Stimulated activated CD8-positive, alpha-beta memory T cell treated with anti-CD3 and anti-CD28 coated beads, Interleukin-7, amount 100 ng/mL, for 48 hours (primary cell): ENCODE measurements at regions not wholly inside any gene's neighbourhood (a gene's known extent, or its start where the extent isn't known, plus 50 kb on each side); places are given as distances from the start of the nearest gene placed in this dataset.
"Not testable (repeated sequence)": the region's sequence is repeated elsewhere in the genome, so short reads cannot be mapped to it uniquely, and the experiment has no call there.

Experiments
- DNase-seq, 2 donors: peaks; one replicate each; pipeline ENCODE4 v3.0.0-alpha.2; 2020; ENCODE audit warnings: low read depth in 1 of 2; ENCODE audit errors: extremely low read depth in 1 of 2

DNA sequence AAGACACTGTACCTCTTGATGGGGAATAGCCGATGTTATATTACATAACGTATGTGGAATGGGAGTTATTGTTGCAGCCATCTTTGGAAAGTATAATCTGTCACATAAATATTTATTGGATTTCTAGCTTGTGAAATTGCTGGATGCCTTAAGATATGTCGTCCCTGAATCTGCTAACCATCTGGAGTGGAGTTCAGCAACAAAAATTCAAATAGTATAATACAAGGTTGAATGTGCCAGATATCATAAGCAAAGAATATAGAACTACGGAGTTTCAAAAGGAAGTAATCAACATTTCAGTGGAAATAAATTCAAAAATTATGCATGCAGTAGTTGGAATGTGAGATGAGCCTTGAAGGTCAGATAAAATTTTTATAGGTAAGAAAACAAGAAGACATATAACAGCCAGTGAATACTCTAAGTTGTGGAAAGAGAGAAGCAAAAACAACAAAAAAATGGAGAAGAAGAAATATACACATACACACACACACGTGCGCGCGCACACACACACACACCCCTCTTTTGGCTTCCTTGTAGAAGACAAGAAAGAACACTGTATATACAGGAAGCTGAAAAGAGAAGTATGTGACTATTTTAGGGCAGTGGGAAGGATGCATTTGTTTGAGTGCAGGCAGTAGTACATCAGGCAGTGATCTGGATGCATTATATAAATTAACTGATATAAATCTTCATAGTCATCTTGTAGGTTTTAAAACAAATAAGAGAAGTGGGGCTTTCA lies 516.7 kb downstream of the KCNT2 start:
- no peak for DNase-seq

- no peak for DNase-seq
These were observed 518.0 kb downstream of the KCNT2 start for GRCh38 chr1:196090226-196090625.

GRCh38 chr1:196088541-196088940 lies 519.7 kb downstream of the KCNT2 start:
- no peak for DNase-seq

- DNase-seq = no peak
These were observed 529.5 kb downstream of the KCNT2 start for GRCh38 chr1:196078691-196079090.

DNA sequence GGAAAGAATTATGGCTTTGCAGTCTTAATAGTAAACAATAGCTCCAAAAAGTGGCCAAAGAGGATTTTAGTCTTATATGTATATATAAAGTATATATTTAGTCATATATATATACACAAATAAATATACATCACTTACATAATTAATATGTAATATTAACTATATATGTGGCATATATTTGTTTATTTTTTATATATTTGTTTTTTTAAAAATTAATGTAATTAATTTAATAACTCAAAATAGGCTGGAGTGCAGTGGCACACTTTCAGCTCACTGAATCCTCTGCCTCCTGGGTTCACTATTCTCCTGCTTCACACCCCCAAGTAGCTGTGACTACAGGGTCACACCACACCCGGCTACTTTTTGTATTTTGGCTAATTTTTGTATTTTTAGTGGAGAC lies 532.6 kb downstream of the KCNT2 start:
- DNase-seq = no peak

GRCh38 chr1:196074182-196074581 lies 534.1 kb downstream of the KCNT2 start:
- no peak for DNase-seq

GRCh38 chr1:196071447-196071846 lies 536.8 kb downstream of the KCNT2 start:
- no peak for DNase-seq

DNA sequence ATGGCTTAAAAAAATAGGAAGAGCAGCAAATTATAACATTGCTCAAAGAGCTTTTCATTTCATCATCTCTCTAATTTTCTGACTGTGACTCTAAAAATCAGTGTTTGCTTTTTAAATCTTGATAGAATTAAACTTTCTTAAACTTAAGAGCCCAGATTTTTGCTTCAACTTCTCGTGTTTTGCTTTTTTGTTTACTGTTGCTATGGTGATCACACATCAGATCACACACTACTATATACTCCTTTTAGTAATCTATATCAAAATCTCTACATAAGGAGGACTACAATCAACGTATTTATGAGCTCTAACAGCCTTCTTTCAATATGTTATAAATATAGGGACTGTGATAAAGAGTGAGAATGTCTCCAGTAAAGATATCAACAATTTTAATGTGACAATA lies 537.3 kb downstream of the KCNT2 start:
- no peak for DNase-seq

DNA sequence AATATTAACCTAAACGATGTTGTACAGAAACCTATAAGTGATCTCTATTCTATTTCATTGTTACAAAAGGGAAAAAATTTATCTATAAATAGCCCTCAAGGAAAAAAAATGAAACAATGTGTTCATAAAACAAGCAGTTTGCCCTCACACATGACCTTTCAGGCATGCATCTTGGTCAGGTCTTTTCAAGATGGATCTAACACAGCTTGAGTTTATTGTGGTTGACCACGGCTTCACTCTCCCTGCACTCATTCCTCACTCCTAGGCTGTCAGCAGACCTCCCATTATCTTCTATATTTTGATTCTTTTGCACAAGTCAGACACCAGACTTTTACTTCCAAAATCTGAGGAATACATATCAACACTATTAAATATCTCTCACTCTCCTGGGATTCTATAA lies 544.3 kb downstream of the KCNT2 start:
- DNase-seq = no peak

DNA sequence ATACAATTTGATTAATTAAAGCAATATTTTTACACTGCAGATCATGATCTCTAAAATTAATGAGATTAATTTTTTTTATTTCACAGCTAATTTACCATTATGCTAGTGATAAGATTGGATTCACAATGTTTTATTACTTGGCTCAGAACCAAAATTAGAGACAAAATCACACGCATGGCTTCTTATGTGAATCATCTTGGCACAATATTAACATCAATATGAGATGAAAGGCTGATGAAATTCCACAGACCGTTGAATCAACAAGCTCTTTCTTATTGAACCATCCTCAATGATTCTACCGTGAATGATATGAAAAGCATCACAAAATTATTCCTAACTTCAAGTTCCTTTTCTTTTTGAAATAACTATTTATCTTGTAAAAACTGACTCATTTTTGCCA lies 544.9 kb downstream of the KCNT2 start:
- no peak for DNase-seq

- DNase-seq = no peak
These were observed 547.7 kb downstream of the KCNT2 start for GRCh38 chr1:196060539-196060938.

DNA sequence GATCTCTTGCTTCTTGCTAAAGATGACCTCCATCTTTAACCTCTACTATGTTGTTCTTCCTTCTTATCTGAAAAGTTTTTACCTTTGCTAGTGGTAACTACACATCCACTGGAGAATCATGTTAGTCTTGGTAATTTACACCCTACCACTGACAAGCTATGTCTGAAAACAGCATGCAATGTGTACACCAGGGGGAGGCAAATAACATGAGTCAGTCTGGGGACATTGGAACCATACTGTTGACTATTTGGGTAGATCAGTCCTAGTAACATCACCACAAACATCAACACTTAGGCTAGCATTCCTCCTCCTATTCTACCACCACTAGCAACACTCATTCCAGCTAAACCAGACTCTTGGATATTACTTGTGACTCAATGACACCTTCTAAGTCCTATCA lies 549.0 kb downstream of the KCNT2 start:
- DNase-seq = no peak

- DNase-seq = no peak
These were observed 551.3 kb downstream of the KCNT2 start for GRCh38 chr1:196056966-196057365.

- DNase-seq = no peak
These were observed 558.8 kb downstream of the KCNT2 start for GRCh38 chr1:196049407-196049806.

- DNase-seq = no peak
These were observed 565.0 kb downstream of the KCNT2 start for GRCh38 chr1:196043268-196043667.

DNA sequence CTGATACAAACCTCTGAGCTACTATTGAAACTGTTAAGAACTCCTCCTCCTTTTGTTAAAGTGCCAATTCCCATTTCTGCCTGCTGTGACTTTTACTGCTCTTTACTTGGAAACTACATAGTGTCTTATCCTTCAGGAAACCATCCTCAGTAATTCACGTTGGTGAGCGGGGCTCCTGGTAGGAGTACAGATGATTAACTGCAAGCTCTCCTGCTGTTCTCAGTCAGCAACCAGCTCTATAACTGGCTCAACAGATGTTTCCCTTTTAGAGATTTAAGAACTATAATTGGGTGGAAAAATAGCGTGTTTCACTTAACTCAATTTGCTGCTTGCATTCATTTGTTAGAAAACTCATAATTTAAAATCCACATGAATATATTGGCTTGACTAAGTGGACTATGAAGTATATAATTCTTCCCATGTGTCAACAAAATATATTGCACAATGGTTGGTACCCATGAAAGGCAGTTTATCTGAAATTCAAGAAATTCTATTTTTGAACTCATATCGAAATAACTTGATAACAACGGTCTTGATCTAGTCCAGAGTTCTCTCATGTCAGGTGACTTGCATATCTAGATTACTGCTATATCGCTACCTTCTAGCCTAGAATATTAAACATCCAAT lies 574.0 kb downstream of the KCNT2 start:
- DNase-seq = no peak

DNA sequence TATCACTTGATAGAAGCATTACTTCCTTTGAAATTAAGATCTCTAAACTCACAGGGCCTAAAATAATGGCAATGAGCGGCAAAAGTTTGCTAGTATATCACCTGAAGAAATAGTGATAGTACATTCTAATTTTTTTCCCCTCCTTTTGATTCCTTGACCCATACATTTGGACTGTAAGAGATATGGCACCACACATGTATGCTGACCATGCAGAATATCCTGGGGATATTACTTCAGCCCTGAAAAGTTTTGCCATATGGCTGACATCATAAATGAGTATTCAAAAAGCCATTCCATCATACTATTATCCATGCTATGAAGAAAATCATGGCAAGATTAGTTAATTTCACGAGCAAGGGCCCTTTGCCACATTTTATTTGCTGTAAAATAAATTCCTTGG lies 576.9 kb downstream of the KCNT2 start:
- DNase-seq = not testable (repeated sequence)

DNA sequence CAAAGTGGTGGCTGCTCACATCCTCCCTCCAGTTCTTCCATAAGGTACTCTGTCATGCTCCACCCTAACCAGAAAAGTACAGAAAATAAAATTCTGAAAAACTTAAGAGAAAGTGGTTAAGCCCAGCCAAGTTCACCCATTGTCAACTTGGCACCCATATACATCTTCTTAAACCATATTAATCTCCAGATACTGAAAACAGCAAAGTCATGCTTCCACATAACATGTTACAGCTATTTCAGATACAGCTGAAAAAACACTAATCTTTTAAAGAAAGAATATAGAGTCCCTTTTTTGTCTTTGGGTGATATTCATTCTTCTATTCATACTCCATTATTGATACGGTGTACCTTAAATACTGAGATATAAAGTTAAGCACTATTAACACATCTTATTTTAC lies 577.8 kb downstream of the KCNT2 start:
- DNase-seq = no peak

DNA sequence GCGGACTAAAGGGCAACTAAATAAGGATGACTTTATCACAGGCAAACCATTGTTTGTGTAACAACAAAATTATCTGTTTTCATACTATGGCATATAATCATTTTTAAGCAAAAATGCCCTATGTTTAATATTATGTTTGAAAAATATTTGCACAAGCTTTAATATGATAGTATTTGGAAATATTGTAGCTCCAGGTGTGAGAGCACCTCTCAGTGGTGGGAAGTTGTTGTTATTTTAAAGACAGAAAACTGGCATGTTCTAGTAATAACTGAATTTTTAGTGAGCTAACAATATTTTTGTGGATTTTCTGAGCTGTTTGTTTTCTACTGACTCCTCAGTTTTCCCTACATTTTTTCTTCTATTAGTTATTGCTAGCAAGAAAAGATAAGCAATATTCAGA lies 578.8 kb downstream of the KCNT2 start:
- no peak for DNase-seq

DNA sequence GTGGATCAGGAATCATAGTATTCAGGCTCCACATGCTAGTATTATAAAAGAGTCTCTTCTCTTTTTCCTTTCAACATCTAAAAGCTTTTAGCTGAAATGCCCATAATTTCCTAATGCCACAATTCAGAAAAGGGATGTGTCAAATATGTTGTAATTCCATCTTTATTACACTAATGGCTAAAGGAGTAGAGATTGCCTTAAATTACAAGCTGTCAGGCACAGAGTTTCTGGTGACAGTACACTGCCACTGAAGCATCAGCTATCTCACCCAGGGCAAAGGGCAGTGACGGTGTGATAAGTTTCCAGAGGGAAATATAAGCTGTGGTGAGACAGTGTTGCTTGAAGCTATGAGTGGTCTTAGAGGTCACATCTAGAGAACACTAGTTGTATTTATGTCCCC lies 581.1 kb downstream of the KCNT2 start:
- DNase-seq = no peak

GRCh38 chr1:196021174-196021573 lies 587.1 kb downstream of the KCNT2 start:
- not testable (repeated sequence) for DNase-seq

DNA sequence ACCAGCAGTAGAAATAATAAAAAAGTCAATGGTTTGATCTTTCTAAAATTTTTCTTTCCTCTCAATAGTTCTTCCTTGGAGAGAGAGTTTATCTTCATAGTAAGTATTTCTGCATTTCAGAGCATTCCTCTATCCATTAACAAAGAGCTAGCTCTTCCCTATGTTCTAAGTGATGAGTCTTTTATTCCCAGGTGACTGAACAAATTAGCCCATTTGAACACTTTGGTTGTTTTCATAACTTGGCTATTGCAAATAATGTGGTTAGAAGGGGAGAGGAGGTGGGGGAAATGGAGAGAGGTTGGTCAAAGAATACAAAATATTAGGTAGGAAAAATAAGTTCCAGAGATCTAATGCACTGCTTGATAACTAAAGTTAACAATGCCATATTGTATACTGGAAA lies 598.9 kb downstream of the KCNT2 start:
- DNase-seq = no peak

DNA sequence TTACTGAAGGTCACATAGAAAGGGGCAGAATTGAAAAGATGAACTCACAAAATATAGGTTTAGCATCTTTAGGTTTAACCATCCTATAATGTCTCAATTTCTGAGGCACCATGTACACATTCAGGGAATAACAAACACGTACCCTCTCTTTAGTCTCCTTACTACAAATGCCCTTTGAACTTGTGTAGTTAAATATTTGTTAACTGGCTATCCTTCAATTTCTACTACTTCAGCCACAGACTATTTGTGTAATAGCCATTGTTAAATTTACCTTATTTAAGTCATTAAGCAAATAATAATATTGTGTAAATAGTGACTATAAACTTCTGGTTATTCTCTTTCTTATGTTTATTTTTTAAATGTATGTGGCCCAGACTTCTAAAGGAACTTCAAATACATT lies 600.5 kb downstream of the KCNT2 start:
- no peak for DNase-seq
